GM19397 (cell line): ENCODE measurements at regions not wholly inside any gene's neighbourhood (a gene's known extent, or its start where the extent isn't known, plus 50 kb on each side); places are given as distances from the start of the nearest gene placed in this dataset.

Experiments
- ATAC-seq: cut with Tn5 transposase; IDR thresholded peaks from one replicate; pipeline ENCODE4 v1.9.1; 2021; ENCODE audit warnings: mild to moderate bottlenecking, moderate library complexity; ENCODE audit not compliant: unreplicated experiment

DNA sequence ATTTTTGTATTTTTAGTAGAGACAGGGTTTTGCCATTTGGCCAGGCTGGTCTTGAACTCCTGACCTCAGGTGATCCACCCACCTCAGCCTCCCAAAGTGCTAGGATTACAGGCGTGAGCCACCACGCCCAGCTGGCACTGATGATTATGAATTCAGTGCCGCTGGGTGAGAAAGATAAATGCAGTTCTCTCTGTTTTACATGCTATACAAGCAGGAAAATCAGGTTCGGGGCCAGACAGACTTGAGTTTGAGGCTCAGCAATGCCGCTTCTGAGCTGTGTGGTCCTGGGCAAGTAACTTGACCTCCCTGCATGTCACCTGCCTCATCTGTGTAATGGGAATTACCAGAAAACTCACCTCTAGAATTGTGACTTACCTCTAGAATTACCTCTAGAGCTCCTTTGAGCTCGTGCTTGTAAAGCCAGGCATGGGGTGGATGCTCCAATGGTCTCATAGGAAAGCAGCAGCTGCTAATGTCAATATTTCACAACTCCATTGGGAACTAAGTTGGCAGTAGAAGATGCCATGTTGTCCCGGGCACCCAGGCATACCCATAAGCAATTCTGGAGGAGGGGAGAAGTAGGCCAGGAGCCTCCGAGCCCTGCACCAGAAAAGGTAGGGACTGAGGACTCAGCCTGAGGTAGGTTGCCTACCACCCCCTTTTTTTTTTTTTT is 119.8 kb upstream of the SLC25A33 start:
- no peak for ATAC-seq

DNA sequence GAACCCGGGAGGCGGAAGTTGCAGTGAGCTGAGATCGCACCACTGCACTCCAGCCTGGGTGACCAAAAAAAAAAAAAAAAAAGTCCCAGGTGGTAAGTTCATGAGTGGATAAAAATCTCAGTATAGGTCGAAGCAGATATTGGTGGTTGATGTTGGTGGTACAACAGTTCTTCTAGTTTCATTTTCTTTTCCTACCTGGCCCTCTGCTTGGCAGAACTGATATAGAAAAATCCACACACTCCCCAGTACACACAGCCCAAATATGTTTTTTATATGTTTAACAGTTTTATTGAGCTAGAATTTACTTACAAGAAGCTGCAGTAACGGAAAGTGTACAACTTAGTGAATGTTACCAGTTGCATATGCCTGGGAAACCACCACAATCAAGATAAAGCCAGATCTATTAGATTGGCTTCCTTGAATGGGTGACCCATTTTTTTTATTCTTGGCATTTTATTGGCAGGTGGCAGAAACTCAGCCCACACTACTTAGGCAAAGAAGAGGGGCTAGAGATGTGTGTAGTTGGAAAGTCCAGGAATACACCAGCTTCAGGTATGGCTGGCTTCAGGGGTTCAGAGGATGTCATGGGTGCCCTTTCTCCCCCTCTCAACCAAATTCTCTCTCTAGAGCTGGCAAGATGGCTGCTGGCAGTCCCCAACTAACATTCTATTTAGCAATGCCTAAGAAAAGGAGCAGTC is 118.3 kb upstream of the SLC25A33 start:
- ATAC-seq = no peak

DNA sequence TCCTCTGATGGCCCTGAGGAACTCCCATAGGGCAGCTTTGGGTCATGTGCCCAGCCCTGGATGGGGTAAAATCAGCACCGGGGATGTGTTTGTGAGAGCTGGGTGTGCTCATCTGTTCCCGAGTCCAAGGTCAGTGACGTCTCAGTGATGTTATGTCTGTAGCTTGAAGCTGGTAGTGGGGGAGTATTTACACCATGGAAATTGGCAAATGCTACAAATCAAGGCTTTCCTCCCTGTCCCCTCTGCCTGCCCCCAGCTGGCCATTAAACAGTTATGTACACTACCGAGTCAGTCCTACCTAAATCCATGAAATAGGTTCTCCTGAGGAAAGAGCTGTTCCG is 117.8 kb upstream of the SLC25A33 start:
- ATAC-seq = no peak

DNA sequence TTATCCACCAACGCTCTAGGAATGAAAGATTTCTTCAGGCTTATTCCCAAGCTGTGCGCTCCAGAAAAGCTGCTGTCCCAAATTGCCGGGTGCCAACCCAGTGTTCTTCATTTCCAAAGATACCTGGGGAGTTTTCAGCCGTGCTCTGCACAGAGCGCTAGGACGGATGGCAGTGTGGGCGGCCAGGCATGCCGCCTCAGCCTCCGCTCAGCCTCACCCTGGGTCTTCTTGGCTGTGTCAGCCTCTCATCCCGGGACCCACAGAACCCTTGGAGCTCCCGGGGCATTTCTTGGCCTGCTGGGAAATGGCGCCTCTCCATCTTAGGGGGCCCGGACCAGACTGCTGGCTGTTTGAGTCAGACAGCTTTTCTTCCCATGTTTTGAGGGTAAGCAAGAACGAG is 116.9 kb upstream of the SLC25A33 start:
- no peak for ATAC-seq

DNA sequence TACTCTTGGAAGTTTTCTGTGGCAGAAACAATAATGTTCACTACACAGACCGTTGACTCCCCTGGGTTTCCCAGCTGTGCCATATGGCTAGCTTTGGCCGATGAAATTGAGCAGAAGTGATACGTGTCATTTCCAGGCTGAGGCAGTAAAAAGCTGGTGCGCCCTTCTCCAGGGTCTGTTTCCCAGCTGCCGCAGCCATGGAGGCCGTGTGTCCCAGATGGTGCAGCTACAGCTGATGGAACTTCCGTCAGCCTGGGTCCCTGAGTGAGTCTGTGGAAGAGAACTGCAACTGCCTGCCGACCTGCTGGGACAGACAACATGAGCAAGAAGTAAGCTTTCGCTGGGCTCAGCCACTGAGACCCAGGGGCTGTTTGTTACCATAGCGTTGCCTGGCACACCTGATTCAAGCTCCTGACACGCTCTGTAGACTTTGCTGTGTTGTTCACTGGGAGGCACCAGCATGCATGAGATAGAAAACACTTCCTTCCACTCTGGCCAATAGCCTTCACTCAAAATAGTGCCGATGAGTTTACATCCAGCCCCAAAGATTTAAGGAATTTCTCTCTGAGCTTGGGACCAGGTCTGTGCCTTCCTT is 116.3 kb upstream of the SLC25A33 start:
- no peak for ATAC-seq

DNA sequence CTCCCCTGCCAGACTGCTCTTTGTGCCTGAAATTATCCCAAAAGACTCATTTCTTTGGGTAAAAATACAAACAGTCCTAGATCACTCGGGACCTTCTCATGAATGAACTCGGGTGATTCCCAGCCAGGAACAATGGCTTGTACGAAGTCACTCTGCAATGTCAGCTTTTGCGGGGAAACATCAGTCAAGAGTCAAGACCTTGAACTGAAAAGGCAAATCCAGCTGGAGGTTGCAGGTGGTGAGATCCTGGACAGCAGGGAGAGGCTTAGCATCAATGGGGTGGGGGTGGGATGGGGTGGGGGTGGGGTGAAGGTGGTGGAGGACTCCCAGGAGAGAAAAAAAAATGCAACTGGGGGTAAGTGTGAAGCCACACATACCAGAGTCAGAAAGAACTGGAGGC is 115.0 kb upstream of the SLC25A33 start:
- no peak for ATAC-seq

DNA sequence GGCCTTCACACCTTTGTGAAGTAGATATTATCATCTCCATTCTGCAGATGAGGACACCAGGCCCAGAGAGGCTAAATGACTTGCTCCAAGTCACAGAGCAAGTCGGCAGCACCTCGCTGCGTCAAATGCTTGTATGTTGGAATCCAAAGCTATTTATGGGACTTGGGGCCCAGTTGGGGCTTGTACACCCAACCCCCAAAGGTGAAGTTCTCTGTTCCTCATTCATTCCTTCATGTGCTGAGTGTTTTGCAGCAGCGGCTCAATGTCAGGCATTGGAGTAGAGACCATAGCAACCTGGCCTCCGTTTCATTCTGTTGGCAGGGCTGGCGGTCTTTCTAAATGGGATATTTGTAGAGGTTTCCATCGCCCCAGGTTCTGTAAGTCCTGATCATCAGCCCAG is 113.4 kb upstream of the SLC25A33 start:
- ATAC-seq = peak; percentile 14

DNA sequence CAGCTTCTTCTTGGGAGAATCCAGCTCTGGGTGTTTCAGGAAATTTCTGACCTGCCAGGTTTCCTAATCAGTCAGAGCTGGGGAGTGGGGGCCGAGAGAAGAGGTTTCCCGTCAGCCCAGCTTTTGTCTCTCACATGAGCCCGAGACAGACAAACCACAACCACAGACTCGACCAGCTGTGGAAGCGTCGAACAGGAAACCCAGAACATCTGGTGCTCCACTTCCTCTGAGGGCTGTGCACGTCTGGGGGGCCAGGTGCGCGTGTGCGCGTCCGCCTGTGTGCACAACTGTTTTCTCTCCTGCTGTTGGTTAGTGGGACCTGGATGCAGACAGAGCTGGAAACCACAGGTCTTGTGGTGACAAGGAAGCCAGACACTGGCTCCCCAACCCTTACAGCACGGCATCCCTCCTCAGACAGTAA is 113.0 kb upstream of the SLC25A33 start:
- peak; percentile 64 for ATAC-seq

DNA sequence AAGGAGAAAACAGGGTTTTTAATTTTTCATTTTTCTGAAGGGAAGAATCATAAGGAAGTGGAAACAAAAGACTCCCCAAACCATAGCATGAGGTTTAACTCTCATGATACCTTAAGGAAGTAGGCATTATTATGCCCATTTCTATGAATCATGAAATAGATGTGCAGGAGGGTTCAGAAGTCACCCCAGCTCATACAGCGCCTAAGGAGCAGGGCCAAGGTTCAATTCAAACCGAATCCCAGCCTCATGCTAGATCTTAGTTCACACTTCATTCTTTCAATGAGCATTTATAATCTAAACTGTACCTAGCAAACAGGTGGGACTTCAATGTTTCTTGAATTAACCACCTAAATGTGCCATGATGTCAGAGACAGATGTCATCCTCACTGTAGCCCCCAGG is 111.9 kb upstream of the SLC25A33 start:
- ATAC-seq = no peak

DNA sequence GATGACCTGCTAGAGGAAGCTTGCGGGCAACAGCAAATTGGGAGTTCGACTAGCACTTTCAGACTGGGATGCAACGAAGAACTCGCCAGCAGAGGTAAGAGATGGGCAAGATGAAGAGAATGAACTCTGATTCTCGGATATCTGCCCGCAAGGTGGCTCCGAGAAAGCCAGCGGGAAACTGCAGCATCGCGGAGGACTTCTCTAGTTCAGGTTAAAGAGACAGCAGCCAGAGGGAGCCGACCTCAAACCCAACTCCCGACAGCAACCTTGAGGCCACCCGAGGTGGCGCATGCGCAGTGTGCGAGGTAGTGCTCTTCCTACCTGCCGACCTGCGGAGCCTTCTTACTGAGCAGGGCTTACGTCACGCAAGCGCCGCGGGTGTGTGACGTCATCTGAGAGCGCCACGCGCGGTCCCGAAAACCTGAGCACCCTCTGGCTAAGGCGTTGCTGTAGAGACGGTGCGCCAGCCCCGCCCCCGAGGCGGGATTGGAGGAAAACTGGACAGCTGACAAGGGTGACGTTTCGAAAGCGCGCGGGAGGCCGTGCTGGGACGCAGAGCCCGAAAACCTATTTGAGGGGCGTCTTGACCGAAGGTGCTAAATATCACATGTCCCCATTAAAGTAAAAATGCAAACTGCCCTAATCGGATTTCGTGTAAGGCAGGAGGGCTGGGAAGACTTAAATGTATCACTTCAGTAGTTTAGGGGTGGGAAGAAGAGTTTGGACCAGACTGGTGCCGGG is 110.5 kb upstream of the SLC25A33 start:
- ATAC-seq = peak; percentile 83

DNA sequence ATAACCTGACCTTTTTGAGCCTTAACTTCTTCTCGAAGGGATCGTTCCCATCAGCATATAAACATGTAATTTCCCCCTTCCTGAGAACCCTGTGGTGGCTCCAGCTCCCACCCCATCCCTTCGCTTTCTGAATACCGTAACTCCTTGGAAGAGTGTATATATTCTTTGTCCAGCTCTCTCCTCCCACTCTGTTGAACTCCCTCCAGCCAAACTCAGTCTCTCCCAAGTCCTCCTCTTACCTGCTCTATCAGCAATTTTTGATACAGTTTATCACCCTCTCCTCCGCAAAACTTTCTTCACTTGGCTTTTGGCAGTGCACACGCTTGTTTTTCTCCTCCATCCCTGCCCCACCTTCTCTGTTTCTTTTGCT is 109.9 kb upstream of the SLC25A33 start:
- ATAC-seq = no peak

DNA sequence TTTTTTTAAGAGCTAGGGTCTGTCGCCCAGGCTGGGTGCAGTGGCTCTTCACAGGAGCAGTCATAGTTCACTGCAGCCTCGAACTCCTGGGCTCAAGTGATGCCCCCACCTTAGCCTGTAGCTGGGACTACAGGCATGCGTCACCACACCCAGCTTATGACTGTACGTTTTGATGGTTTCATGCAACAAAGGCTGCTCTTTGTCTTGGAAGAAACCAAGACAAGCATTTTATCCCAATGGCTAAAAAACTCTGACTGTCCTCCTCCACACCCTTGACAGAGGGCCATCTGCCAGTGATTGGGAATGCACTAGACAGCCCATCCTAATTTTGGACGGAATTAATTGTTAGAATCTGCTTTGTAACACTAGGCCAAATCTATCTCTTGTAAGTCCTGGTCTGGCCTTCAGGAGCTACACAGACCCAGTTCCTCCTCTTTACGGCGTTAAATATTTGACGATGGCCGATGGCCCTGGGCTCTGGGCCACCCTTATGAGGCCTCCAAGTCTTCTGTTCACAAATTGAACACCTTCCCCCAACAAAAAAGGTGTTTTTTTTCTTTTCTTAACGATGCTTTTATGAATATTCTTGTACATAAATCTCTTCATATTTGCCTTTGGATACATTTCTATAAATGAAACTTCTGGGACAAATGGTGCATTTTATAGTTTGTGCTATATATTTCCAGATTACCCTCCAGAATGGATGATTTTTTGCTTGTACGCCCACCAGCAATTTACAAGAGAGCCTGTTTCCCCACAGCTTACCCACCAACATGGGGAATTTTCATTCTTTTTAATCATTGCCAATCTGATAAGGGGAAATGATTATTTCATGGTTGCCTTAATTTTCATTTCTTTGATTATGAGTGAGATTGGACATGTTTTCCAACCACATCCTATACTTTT is 104.8 kb upstream of the SLC25A33 start:
- no peak for ATAC-seq

DNA sequence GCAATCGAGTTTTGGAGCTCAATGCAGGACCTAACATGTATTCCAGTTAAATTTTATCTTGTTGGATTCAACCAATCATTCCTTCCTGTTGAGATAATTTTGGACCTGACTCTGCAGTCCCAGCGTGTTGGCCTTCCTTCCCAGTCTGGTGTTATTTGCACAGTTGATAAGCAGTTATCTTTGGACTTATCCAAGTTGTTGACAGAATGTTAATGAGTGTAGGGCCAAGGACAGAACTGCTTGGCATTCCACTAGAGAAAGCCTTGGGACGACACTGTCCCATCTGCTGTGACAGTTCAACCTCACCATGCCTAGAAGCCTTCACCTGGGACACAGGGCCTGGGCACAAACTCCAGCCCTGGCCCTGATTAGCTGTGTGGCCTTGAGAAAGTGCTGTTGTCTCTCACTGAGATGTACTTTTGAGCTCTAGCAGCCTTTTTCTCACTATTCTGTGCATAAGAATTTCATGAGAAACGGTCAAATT is 104.1 kb upstream of the SLC25A33 start:
- ATAC-seq = no peak

DNA sequence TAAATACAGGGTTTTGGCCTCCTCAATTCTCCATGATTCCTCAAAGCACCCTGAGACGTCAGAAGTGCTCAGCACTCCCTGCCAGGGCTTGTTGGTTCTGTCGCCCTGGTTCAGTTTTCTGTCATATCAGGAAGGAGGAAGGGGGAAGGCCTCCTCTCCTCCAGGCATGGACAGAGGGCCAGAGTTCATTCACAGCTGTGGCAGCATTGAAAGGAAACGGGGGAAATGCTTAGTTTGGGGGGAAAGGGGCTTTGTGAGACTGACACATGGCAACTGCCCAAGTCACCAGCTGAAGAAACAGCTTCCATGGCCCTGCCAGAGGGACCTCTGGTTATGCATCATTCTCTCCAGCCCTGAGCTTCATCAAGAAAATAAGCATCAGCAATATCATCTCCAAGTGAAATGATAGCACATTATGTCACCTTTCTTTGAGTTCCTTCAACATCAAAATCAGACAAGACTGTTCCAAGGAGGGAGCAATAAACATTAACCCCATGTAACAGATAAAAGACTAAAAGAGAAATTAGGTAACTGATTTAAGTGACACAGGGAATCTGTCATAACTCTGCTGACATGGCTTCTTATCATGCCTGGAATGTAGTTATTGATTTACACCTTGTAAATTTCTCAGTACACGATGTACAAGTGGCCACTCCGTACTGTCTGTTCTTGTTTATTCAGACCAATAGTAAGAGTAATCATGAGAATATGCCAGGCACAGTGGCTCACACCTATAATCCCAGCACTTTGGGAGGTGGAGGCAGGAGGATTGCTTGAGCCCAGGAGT is 103.2 kb upstream of the SLC25A33 start:
- ATAC-seq = no peak

DNA sequence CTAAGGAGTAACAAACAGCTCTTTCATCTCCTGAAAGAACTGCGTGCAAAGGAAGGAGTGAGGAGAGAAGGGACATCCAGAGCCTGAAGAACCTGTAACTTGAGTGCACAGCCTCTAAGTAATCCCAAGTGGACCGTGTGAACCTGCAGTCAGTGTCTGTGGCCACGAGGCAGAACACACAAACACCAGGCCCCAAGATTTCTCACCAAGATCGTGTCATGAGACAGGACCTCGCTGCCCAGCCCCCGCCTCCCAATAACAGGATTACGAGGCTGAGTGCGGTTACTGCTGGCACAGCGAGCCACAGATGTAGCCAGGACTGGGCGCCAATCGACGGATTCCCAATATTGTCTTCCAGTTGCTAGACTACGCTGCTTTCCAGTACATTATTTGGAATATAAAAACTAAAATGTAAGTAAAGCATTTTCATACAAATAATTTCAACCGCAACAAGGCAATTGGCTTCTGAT is 101.3 kb upstream of the SLC25A33 start:
- ATAC-seq = no peak

DNA sequence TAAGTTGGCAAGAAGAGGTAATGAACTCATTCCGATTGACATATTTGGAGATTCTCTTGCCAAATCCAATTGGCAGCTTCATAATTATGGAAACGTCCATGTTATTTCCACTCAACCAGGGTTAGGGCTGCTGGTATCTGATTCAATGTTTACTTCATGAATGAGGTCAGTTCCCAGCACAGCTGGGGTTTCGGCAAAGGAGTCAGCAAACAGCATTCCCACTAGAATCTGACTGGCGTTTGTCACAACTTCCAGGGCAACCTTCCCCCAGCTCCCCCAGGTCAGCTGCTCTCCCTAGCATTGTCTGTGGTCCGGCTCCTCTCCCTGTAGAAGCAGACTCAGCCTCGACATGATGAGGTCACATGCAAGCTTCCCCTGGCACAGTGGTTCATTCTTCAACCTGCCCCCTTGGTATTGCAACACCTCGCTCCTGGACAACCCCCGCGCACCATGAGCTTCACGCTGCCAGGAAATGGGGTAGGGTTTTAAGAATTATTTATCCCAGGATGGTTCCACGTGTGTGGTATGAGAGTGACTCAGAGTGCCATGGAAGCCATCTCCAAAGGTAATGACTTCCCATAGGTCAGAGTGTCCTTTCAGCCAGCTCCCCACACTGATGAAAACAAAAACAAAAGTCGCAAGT is 100.7 kb upstream of the SLC25A33 start:
- no peak for ATAC-seq

DNA sequence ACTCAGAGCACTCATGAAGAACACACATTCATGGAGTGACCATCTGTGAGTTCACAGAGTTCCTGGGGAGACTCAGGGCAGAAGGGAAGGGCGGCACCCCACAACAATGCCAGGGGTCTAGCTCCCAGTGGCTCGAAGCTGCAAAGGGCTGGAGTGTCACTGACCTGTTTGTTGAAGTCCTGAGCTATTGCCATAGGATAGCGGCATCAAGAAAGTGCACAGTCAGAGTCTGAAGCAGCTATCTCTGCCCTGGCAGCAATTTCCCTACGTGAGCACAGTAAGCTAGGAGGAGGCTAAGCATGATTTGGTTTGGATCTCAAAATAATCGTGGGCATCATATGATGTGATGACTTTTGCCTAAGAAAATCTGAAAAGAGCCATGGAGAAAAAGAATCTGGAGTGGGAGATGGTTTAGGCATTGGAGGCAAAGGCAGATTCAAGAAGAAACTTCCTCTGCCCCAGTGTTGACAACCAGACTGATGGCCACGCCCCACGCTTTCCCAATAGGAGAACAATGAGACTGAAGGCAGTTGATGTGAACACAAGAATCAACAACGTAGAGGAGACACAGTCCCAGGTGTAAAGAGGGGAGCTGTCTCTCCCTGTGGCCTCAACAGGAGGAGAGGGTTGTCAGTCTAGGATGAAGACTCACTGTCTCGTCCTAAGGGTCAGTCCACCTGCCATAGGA is 100.0 kb upstream of the SLC25A33 start:
- no peak for ATAC-seq

DNA sequence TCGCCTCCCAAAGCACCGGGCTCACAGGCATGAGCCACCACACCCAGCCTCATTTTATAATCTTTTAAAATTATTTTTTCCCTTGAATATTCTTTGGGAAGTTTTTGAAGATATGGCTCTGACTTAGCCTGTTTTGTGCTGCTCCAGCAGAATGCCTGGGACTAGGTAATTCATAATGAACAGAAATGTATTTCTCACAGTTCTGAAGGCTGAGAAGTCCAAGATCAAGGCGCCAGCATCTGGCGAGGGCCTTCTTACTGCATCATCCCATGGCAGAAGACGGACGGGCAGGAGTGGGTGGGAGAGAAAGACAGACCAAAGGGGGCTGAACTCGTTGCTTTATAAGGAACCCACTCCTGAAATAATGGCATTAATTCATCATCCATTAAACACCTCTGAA is 99.0 kb upstream of the SLC25A33 start:
- ATAC-seq = no peak

DNA sequence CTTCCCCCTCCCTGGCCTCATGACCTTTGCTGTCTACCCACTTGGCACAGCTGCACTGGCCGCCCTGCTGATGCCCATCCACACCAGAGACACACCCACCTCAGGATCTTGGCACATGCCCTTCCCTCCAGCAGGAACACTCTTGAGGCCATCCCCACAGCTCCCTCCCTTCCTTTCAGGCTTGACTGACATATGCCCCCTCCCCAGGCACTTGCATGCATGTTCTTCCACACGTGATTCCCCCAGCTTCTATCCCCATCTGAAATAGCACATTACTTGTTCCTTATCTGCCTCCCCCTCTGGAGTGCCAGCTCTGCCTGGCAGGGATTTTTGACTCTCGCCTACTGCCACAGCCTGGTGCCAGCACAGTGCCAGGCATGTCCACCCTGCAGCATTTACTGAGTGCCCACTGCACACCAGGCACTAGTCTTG is 98.5 kb upstream of the SLC25A33 start:
- ATAC-seq = no peak
